HG02870 (cell line): ENCODE measurements at regions not wholly inside any gene's neighbourhood (a gene's known extent, or its start where the extent isn't known, plus 50 kb on each side); places are given as distances from the start of the nearest gene placed in this dataset.
"Not testable (repeated sequence)": the region's sequence is repeated elsewhere in the genome, so short reads cannot be mapped to it uniquely, and the experiment has no call there.

ENCODE experiments used
- ATAC-seq: cut with Tn5 transposase; IDR thresholded peaks from one replicate; pipeline ENCODE4 v1.9.1; 2021; ENCODE audit warnings: mild to moderate bottlenecking, moderate library complexity; ENCODE audit not compliant: unreplicated experiment

DNA sequence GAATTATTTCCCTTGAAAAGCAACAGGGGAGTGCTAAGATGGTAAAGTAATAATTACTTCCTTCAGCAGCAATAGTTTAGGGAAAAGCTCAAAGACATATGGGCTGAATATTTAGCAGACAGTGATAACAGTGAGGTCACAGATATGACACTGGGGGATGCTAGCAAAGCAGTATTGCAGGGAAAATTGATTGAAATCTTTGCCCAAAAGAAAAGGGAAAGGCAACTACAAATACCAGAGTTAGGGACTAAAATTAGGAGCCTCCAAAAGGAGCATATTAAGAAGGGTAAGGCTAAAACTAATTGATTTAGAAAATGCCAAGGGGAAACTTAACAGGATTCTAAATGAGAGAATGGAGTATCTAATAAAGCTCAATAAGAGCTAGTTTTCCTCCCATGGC is 1191.3 kb upstream of the TENM3 start:
- ATAC-seq: no peak

GRCh38 chr4:181061787-181062186 is 1181.4 kb upstream of the TENM3 start:
- ATAC-seq: no peak

DNA sequence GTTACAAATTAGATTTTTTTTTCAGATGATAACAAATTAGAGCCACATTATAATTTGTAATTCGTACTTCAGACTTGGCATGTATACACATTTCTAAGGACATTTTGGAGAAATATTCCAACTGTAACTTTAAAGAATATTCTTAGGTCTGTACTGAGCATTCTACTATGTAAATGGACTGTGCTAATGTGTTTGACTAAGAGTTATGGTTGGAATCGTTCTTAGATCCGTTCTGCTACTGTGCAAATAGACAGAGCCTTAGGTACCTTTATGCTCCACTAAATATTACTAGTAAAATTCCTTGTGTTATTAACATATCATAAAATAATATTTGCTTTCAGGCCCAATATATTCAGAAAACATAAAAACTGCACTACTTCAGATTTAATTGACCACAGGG is 1180.0 kb upstream of the TENM3 start:
- no peak for ATAC-seq

DNA sequence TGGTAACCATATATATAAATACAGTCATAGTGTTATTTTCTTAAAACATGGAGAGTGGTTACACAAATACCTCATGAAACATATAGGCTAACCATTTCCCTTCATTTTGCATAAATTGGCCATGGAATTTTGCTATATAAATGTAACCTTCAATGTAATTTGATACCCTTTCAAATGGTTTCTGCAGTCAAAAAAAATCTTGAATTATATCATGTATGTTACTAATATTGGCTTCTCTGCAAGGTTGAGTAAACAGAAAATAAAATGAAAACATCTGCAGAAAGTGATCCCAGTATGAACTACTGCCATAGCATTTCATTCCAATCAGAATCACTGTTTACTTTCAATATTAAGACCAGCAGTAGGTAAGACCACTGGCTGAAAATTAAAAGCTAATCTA is 1165.9 kb upstream of the TENM3 start:
- no peak for ATAC-seq

DNA sequence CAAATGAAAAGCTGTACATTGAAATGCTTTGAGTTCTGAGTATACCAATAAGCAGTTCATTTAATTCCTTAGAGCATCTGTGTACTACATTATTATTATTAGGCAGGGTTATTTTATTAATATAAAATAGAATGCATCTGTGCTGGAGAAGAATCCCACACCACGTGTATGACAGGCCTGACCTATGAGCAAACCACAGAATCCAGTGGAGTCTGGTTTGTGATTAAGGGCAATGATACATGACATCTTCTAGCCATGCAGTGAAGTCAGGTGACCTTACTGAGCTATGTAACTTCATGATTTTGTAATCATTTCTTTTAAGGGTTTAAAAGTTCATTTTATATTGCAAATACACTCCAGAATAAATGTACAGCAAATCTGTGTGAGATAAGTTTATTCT is 1165.0 kb upstream of the TENM3 start:
- no peak for ATAC-seq

DNA sequence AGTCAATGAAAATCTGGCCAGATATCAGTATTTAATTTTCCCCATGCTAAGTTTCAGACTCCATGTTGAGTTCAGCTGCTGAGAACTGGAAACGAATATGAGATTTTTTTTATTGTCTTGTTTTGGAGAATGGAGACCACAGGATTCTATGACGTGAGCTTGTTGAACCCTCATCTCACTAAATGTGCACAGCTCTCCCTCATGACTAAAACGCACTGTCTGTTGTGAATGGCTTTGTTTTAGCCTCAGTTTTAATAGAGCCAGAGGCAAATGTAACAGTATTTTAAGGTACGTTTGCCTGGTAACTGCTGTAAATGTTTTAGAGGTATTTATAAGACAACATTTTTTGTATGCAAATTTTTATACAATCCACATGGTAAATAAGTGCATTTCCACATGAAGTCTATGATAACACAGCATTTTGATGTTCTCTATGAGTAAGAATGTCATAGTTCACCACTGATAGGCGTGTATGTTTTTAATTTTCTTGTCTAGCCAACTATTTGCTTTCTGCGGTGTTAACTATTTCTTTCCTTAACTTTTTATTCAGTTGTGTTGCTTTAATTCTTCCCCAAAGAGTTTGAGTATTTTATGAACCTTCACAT is 1159.3 kb upstream of the TENM3 start:
- ATAC-seq: no peak

GRCh38 chr4:181085557-181085956 is 1157.6 kb upstream of the TENM3 start:
- ATAC-seq: no peak

- no peak for ATAC-seq
Observed at GRCh38 chr4:181105487-181105886, 1137.7 kb upstream of the TENM3 start.

- ATAC-seq: no peak
Observed at GRCh38 chr4:181106398-181106797, 1136.8 kb upstream of the TENM3 start.

- no peak for ATAC-seq
Observed at GRCh38 chr4:181108237-181108636, 1135.0 kb upstream of the TENM3 start.

GRCh38 chr4:181119186-181119585 is 1124.0 kb upstream of the TENM3 start:
- no peak for ATAC-seq

DNA sequence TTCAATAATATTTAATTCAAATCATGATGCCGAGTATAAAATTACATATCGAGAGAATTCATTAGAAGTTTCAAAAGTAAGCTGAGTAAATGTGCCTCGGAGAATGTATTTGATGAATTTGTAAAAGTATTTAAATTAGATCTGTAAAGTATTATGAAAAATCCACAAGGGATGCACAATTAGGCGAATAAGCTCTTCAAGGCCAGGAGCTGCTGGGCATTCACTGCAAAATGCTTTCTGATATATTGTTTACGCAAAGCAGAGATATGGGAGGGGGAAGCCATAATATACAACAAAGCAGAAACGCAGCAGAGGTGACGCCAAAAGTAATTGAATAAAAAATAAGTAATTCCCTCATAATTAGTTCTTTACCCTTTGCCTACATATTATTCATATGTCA is 1121.5 kb upstream of the TENM3 start:
- no peak for ATAC-seq

- no peak for ATAC-seq
Observed at GRCh38 chr4:181127171-181127570, 1116.0 kb upstream of the TENM3 start.

DNA sequence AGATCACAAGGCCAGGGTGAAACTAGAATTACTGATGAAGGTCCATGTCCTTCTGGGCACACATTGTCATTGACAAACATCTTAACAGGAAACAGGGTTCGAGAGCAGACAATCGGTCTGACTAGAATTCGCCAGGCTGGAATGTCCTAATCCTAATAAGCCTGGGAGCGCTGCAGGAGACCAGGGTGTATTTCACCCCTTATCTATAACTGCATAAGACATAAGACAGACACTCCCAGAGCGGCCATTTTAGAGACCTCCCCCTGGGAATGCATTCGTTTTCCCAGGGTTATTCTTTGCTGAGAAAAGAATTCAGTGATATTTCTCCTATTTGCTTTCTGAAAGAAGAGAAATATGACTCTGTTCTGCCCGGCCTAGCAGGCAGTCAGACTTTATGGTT is 1112.9 kb upstream of the TENM3 start:
- ATAC-seq: not testable (repeated sequence)

- no peak for ATAC-seq
Observed at GRCh38 chr4:181137351-181137750, 1105.9 kb upstream of the TENM3 start.

DNA sequence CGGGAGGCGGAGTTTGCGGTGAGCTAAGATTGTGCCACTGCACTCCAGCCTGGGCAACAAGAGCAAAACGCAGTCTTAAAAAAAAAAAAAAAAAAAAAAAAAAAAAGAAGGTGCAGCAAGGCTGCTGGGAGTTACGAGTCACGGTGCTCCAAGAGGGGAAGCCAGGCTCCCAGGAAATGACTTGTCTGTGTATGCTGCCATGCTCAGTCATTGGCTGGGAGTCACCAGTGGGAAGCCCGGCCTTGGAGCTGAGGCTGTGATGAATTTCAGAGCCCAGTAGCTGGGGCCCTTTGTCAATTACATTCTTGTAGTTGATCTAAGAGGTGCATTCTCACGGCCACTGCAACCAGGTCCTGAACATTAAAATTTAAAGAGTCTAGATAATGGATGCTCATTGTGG is 1105.1 kb upstream of the TENM3 start:
- ATAC-seq: no peak

- ATAC-seq: no peak
Observed at GRCh38 chr4:181140037-181140603, 1103.1 kb upstream of the TENM3 start.

DNA sequence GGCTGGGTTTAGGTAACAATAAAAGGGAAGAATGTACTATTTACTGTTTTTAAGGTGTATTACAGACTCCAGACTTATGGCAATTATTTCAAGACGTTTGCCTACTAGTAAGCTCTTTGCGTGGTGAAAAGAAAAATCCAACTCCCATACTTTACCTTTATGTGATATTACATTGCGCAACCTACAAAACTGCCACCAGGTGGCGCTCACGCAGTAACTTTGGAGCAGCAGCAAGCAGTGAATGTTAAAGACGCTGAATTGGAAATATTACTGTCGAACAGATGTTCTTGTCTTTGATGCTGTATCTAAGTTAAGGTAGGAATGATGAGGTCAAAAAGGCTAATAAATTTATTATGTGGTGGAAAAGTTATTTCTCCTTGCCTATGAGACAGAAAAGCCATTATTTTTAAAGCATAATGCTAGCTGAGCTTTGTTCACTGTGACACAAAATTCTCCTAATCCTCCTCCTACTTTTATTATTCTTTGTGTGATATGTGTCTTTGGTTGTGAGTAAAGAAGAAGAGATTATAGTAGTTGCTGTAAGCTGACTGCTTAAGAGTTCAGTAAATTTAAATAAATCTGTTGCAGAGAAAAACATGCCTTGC is 1099.8 kb upstream of the TENM3 start:
- ATAC-seq: peak; percentile 83

DNA sequence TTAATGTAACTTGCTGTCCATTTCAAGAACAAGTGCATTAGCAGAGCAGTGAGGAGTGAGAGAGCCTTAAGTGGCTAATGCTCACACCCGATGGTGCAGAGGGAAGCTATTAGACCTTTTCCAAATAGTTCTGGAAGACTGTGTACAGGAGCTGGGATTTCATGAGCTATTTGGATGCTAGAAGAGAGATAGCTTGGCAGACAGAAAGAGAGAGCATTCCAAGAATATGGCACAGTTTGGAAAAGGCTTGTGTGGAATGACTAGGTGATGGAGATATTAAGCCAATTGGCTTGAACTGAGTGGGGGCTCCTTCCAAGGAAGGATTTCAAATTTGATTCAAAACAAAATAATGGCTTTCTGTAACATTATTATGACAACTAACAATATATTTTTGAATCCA is 1097.2 kb upstream of the TENM3 start:
- ATAC-seq: no peak

GRCh38 chr4:181147416-181147951 is 1095.7 kb upstream of the TENM3 start:
- no peak for ATAC-seq

DNA sequence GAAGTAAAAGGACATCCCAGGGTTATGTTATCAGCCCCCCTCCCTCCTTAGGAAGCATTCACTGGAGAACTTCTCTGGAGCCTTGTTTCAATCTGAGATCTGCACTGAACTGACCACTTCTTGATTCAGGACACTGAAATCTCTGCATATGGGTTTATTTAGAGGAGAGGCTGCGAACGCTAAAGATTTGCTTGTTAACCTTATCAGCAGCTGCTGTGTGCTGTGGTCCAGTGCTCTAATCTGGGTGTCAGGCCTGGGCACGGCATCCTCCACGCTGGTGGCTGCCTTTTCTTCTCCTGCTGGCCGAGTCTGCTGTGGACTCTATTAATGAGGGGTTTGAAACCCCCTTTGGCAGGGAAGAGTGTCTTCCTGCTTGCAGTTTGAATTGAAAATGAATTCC is 1094.7 kb upstream of the TENM3 start:
- no peak for ATAC-seq

DNA sequence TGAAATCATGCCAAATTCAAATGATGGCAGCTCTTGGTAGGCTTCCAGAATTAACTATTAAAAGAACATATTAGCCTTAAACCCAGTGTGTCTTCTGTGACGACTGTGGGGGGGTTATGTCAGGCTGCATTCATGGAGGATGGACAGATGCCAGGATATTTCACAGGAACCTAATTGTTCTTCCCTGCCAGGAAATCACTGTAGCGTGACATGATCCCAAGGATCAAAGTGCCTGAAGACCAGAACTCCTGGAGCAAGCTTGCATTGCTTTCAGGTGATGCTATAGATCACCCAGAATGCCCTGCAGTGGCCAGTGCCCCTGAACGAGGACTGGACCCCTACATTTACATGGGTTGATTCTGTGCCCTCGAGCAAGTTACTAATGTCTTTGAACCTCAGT is 1093.0 kb upstream of the TENM3 start:
- ATAC-seq: no peak

DNA sequence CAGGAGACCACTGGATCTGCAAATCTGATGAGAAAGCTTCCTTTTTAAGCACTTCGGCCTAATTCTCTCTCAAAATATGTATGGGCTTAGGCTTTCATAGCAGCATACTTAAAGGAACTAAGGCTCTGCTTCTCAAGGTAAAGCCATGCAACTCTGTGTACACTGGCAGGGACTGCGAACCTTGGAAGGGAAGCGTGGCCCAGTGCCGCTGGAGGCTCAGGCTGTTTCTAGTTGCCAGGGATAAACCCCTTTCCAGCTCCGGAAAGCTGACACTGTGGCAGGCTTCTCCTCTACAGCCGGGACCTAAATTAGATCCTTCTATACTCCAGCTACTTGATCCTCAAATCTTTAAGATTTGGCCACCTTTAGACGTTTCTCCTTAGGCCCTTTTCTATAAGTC is 1091.3 kb upstream of the TENM3 start:
- no peak for ATAC-seq
